SU-DHL-6 (cell line): ENCODE measurements at regions not wholly inside any gene's neighbourhood (a gene's known extent, or its start where the extent isn't known, plus 50 kb on each side); places are given as distances from the start of the nearest gene placed in this dataset.

Experiments
- H2AFZ ChIP-seq: fragments of 200-600 bp; sonication (generic); 2 replicates; pipeline ENCODE4 v1.6.1; 2014; ENCODE audit warnings: low read depth, mild to moderate bottlenecking, moderate library complexity, mixed read lengths, antibody characterized with exemption, low read length; ENCODE audit not compliant: severe bottlenecking
- H3F3A ChIP-seq: fragments of 200-600 bp; shearing (Covaris generic); 2 replicates; pipeline ENCODE4 v1.6.0; 2016; ENCODE audit warnings: antibody characterized with exemption, mild to moderate bottlenecking; ENCODE audit not compliant: insufficient read depth
- H3K27ac ChIP-seq: fragments of 200-600 bp; sonication (generic); 2 replicates; pipeline ENCODE4 v1.5.1; 2016; ENCODE audit warnings: low read depth, mild to moderate bottlenecking, low read length, moderate library complexity, mixed read lengths
- H3K27me3 ChIP-seq: fragments of 200-600 bp; sonication (generic), shearing (Covaris generic); 2 replicates; pipeline ENCODE4 v1.6.0; 2014; ENCODE audit warnings: mild to moderate bottlenecking, low read length
- H3K36me3 ChIP-seq: fragments of 200-600 bp; sonication (generic); 2 replicates; pipeline ENCODE4 v1.6.1; 2014; ENCODE audit warnings: mild to moderate bottlenecking, low read length, mixed read lengths
- H3K4me2 ChIP-seq: fragments of 300-600, 200-600 bp; shearing (Covaris generic), sonication (generic); 2 replicates; pipeline ENCODE4 v1.6.0; 2014; ENCODE audit warnings: low read length, low read depth, mild to moderate bottlenecking; ENCODE audit not compliant: poor library complexity, severe bottlenecking
- H3K4me3 ChIP-seq: fragments of 200-600 bp; sonication (generic); 2 replicates; pipeline ENCODE4 v1.5.1; 2014; ENCODE audit warnings: antibody characterized with exemption, low read length, mild to moderate bottlenecking, mixed read lengths; ENCODE audit not compliant: insufficient read depth, poor library complexity, severe bottlenecking
- H3K79me2 ChIP-seq: fragments of 200-600 bp; sonication (generic); 2 replicates; pipeline ENCODE4 v1.6.1; 2014; ENCODE audit warnings: mild to moderate bottlenecking, low read length, moderate library complexity; ENCODE audit not compliant: insufficient read depth
- H3K9ac ChIP-seq: fragments of 200-600 bp; sonication (generic); 2 replicates; pipeline ENCODE4 v1.7.0; 2014; ENCODE audit warnings: mild to moderate bottlenecking, low read length
- H3K9me2 ChIP-seq: fragments of 200-600 bp; sonication (generic); replicated peaks from 2 replicates; pipeline ENCODE4 v1.6.1; 2014; ENCODE audit warnings: low read length; ENCODE audit not compliant: insufficient read depth
- H3K9me3 ChIP-seq: fragments of 200-600 bp; sonication (generic); 2 replicates; pipeline ENCODE4 v1.6.1; 2014; ENCODE audit warnings: low read length, mixed read lengths; ENCODE audit not compliant: insufficient read depth
- H4K20me1 ChIP-seq: fragments of 200-600 bp; sonication (generic); 2 replicates; pipeline ENCODE4 v1.6.1; 2014; ENCODE audit warnings: low read depth, mild to moderate bottlenecking, antibody characterized with exemption, low read length, moderate library complexity, mixed read lengths
- CTCF ChIP-seq: fragments of 200-600 bp; sonication (generic); IDR thresholded peaks from one replicate; pipeline ENCODE4 v1.5.1; 2017; ENCODE audit warnings: antibody characterized with exemption, mild to moderate bottlenecking, low read length, moderate library complexity; ENCODE audit not compliant: insufficient read depth, poor library complexity, severe bottlenecking
- EZH2phosphoT487 ChIP-seq: fragments of 200-600 bp; sonication (generic), shearing (Covaris generic); conservative IDR thresholded peaks from 2 replicates; pipeline ENCODE4 v1.6.1; 2018; ENCODE audit warnings: mild to moderate bottlenecking, antibody characterized with exemption, low read length, moderate library complexity, mixed read lengths

- no peaks in the 10 kb centered on the region for H4K20me1 ChIP-seq
- H3F3A ChIP-seq, result no peaks in the 10 kb centered on the region
- TF ChIP-seq CTCF, result no peak
- no peak for TF ChIP-seq EZH2phosphoT487
- no peak overlapping the region for H3K9ac ChIP-seq
- no peaks in the 10 kb centered on the region for H3K9me3 ChIP-seq
- H2AFZ ChIP-seq, result no peak overlapping the region
- no peaks in the 10 kb centered on the region for H3K9me2 ChIP-seq
- no peak overlapping the region for H3K4me3 ChIP-seq
- H3K27me3 ChIP-seq, result no peaks in the 10 kb centered on the region
- H3K4me2 ChIP-seq, result no peak overlapping the region
- no peak overlapping the region for H3K27ac ChIP-seq
- no peaks in the 10 kb centered on the region for H3K36me3 ChIP-seq
- H3K79me2 ChIP-seq, result no peaks in the 10 kb centered on the region
Observed at GRCh38 chr2:239724851-239725550, 300.1 kb downstream of the NDUFA10 start.

- no peaks in the 10 kb centered on the region for H3K79me2 ChIP-seq
- H3K9ac ChIP-seq, result no peak overlapping the region
- H3K9me2 ChIP-seq, result no peaks in the 10 kb centered on the region
- no peaks in the 10 kb centered on the region for H3K27me3 ChIP-seq
- no peaks in the 10 kb centered on the region for H3F3A ChIP-seq
- no peaks in the 10 kb centered on the region for H3K9me3 ChIP-seq
- no peak overlapping the region for H3K4me2 ChIP-seq
- H4K20me1 ChIP-seq, result no peaks in the 10 kb centered on the region
- H3K27ac ChIP-seq, result no peak overlapping the region
- H2AFZ ChIP-seq, result no peak overlapping the region
- H3K36me3 ChIP-seq, result no peaks in the 10 kb centered on the region
- no peak for TF ChIP-seq CTCF
- no peak for TF ChIP-seq EZH2phosphoT487
- H3K4me3 ChIP-seq, result no peak overlapping the region
Observed at GRCh38 chr2:239724194-239724849, 300.8 kb downstream of the NDUFA10 start.

- Histone ChIP-seq H4K20me1 (no peaks in the 10 kb centered on the region), H3K27ac (no peak overlapping the region), H3F3A (no peaks in the 10 kb centered on the region), H3K9me2 (no peaks in the 10 kb centered on the region), H3K79me2 (no peaks in the 10 kb centered on the region), H3K4me3 (no peak overlapping the region), H3K4me2 (no peak overlapping the region), H3K27me3 (no peaks in the 10 kb centered on the region), H3K36me3 (no peaks in the 10 kb centered on the region), H2AFZ (no peak overlapping the region), H3K9me3 (no peaks in the 10 kb centered on the region), H3K9ac (no peak overlapping the region)
- TF ChIP-seq EZH2phosphoT487 (no peak), CTCF (no peak)
Observed at GRCh38 chr2:239723486-239724193, 301.5 kb downstream of the NDUFA10 start.
